ENCODE measurements at regions not wholly inside any gene's neighbourhood (a gene's known extent, or its start where the extent isn't known, plus 50 kb on each side); places are given as distances from the start of the nearest gene placed in this dataset.

GRCh38 chr14:80136358-80136757 is 74.9 kb downstream of the DIO2 start:
- Histone ChIP-seq H3K9ac (ENCODE audit: insufficient read depth in 1 of 2, low read depth in 2 of 2, low read length in 2 of 2) (no peak overlapping the region), H2AFZ (ENCODE audit: low read depth, low read length) (no peak overlapping the region), H3K27ac (ENCODE audit: extremely low read depth, low read depth, low read length) (no peak overlapping the region), H4K20me1 (replicated peaks; ENCODE audit: control insufficient read depth, insufficient read depth, low read length) (no peaks in the 10 kb centered on the region), H3K9me1 (ENCODE audit: control insufficient read depth, insufficient read depth, low read length) (no peaks in the 10 kb centered on the region), H3K4me1 (replicated peaks in 1 of 2; ENCODE audit: control insufficient read depth in 2 of 2, insufficient read depth in 2 of 2, low read length in 2 of 2) (no peaks in the 10 kb centered on the region), H3K9me3 (replicated peaks; ENCODE audit: control insufficient read depth, insufficient read depth, low read depth, low read length) (no peaks in the 10 kb centered on the region), H3K36me3 (ENCODE audit: control insufficient read depth, insufficient read depth, low read length) (no peaks in the 10 kb centered on the region), H3K27me3 (ENCODE audit: control insufficient read depth in 2 of 2, insufficient read depth in 2 of 2, low read length in 2 of 2) (no peaks in the 10 kb centered on the region), H3K79me2 (ENCODE audit: control insufficient read depth, insufficient read depth, low read length) (no peaks in the 10 kb centered on the region), H3K4me3 (no peak overlapping the region), H3K4me2 (ENCODE audit: insufficient read depth, low read length) (no peak overlapping the region)
- no peak for FAIRE-seq
- intact Hi-C loops (cut with micrococcal nuclease) (no loop called here), in situ Hi-C loops (cut with MboI) (no loop called here)
- 2% methylated on average over 4 of the region's 4 CpGs for WGBS (ENCODE audit: insufficient coverage, low coverage, missing lambda C conversion rate)
- ATAC-seq = no peak
- BruUV-seq (replicated peaks) = no TSS peak
- POLR2A ChIA-PET = no interaction called here
- TF ChIP-seq CEBPB (tag; IDR thresholded peaks at IDR 0.05) (peak; percentile 32; the same call in 1 of the 2 replicates), CEBPZ (IDR thresholded peaks at IDR 0.05; ENCODE audit: borderline replicate concordance, low read depth, low read length) (peak; percentile 49; the same call in 1 of the 2 replicates), CREB3 (tag; conservative IDR thresholded peaks at IDR 0.05; ENCODE audit: low read depth) (no peak), ZNF644 (tag; IDR thresholded peaks at IDR 0.05; ENCODE audit: low read depth) (no peak), ZFP36 (IDR thresholded peaks at IDR 0.05; ENCODE audit: low read depth, low read length, partially characterized antibody) (peak; percentile 41)
- CTCF ChIA-PET (ENCODE audit: low intra/inter-chr PET ratio) = no interaction called here
- peak in 1 of 4 experiments; percentile 2 for DNase-seq (ENCODE audit: extremely low read depth in 1 of 4, low spot score in 3 of 4)
